Neural cell (in vitro differentiated cells): ENCODE measurements at regions not wholly inside any gene's neighbourhood (a gene's known extent, or its start where the extent isn't known, plus 50 kb on each side); places are given as distances from the start of the nearest gene placed in this dataset.

ENCODE experiments used
- H2AFZ ChIP-seq: fragments of 200-600, 300-800 bp; sonication (generic), shearing (Covaris generic); 2 replicates; pipeline ENCODE4 v1.6.0; 2014; ENCODE audit warnings: low read depth, mild to moderate bottlenecking, antibody characterized with exemption, low read length, moderate library complexity
- H3F3A ChIP-seq: fragments of 200-600 bp; shearing (Covaris generic); 2 replicates; pipeline ENCODE4 v1.6.1; 2016; ENCODE audit warnings: mild to moderate bottlenecking, moderate library complexity, mixed read lengths, antibody characterized with exemption, low read length; ENCODE audit not compliant: insufficient read depth, poor library complexity, severe bottlenecking
- H3K27ac ChIP-seq: fragments of 200-600, 300-800 bp; sonication (generic), shearing (Covaris generic); 2 replicates; pipeline ENCODE4 v1.5.1; 2014; ENCODE audit warnings: mild to moderate bottlenecking, low read length, moderate library complexity
- H3K27me3 ChIP-seq: fragments of 300-800, 200-600 bp; sonication (generic), shearing (Covaris generic); 2 replicates; pipeline ENCODE4 v1.6.0; 2014; ENCODE audit warnings: mild to moderate bottlenecking, low read depth, low read length, moderate library complexity; ENCODE audit not compliant: insufficient read depth
- H3K36me3 ChIP-seq: fragments of 300-800, 200-600 bp; sonication (generic), shearing (Covaris generic); 2 replicates; pipeline ENCODE4 v1.5.1; 2014; ENCODE audit warnings: mild to moderate bottlenecking, antibody characterized with exemption, low read length, moderate library complexity; ENCODE audit not compliant: insufficient read depth
- H3K4me2 ChIP-seq: fragments of 300-800, 200-600 bp; sonication (generic), shearing (Covaris generic); 2 replicates; pipeline ENCODE4 v1.6.0; 2014; ENCODE audit warnings: mild to moderate bottlenecking, low read length
- H3K4me3 ChIP-seq: fragments of 300-800, 200-600 bp; sonication (generic), shearing (Covaris generic); 2 replicates; pipeline ENCODE4 v1.5.1; 2014; ENCODE audit warnings: mild to moderate bottlenecking, low read length, moderate library complexity
- H3K79me2 ChIP-seq: fragments of 200-600 bp; shearing (Covaris generic); replicated peaks from 2 replicates; pipeline ENCODE4 v1.6.0; 2014; ENCODE audit warnings: mild to moderate bottlenecking, low read length, moderate library complexity; ENCODE audit not compliant: insufficient read depth
- H3K9ac ChIP-seq: fragments of 300-800, 200-600 bp; sonication (generic), shearing (Covaris generic); 2 replicates; pipeline ENCODE4 v1.6.1; 2016; ENCODE audit warnings: mild to moderate bottlenecking, low read length, mixed read lengths
- H3K9me2 ChIP-seq: fragments of 200-600 bp; shearing (Covaris generic); 2 replicates; pipeline ENCODE4 v1.6.1; 2016; ENCODE audit warnings: mild to moderate bottlenecking, low read length, mixed read lengths; ENCODE audit not compliant: insufficient read depth
- H3K9me3 ChIP-seq: fragments of 200-600, 300-800 bp; sonication (generic), shearing (Covaris generic); 2 replicates; pipeline ENCODE4 v1.6.1; 2016; ENCODE audit warnings: mild to moderate bottlenecking, mixed run types, low read length, moderate library complexity, mixed read lengths
- H4K20me1 ChIP-seq: fragments of 200-600 bp; shearing (Covaris generic); 2 replicates; pipeline ENCODE4 v1.6.1; 2016; ENCODE audit warnings: mild to moderate bottlenecking, mixed run types; ENCODE audit not compliant: insufficient read depth
- CTCF ChIP-seq: fragments of 450-650 bp; IDR thresholded peaks from 2 replicates; pipeline ENCODE4 v1.5.1; 2014; ENCODE audit warnings: antibody characterized with exemption, mild to moderate bottlenecking, moderate library complexity; ENCODE audit not compliant: poor library complexity, severe bottlenecking
- EP300 ChIP-seq: fragments of 450-650 bp; conservative IDR thresholded peaks from 2 replicates; pipeline ENCODE4 v1.6.1; 2014; ENCODE audit warnings: antibody characterized with exemption, mild to moderate bottlenecking, moderate library complexity; ENCODE audit not compliant: poor library complexity, severe bottlenecking
- EZH2 ChIP-seq: fragments of 200-600, 300-800 bp; shearing (Covaris generic), sonication (generic); IDR thresholded peaks from 2 replicates; pipeline ENCODE4 v1.6.1; 2014; ENCODE audit warnings: antibody characterized with exemption, low read length, borderline replicate concordance, mild to moderate bottlenecking; ENCODE audit not compliant: insufficient read depth, poor library complexity, severe bottlenecking
- MXI1 ChIP-seq: fragments of 450-650 bp; conservative IDR thresholded peaks from 2 replicates; pipeline ENCODE4 v1.6.1; 2014; ENCODE audit warnings: antibody characterized with exemption, mild to moderate bottlenecking; ENCODE audit not compliant: poor library complexity, severe bottlenecking
- POLR2AphosphoS5 ChIP-seq: IDR thresholded peaks from 2 replicates; pipeline ENCODE4 v1.6.1; 2012
- RAD21 ChIP-seq: fragments of 450-650 bp; conservative IDR thresholded peaks from 2 replicates; pipeline ENCODE4 v1.6.1; 2014; ENCODE audit warnings: antibody characterized with exemption, mild to moderate bottlenecking, moderate library complexity
- REST ChIP-seq: IDR thresholded peaks from 2 replicates; pipeline ENCODE4 v1.6.1; 2012; ENCODE audit warnings: borderline replicate concordance
- SMC3 ChIP-seq: fragments of 450-650 bp; conservative IDR thresholded peaks from 2 replicates; pipeline ENCODE4 v1.6.1; 2014; ENCODE audit warnings: antibody characterized with exemption, mild to moderate bottlenecking, moderate library complexity; ENCODE audit not compliant: poor library complexity
- TAF1 ChIP-seq: IDR thresholded peaks from 2 replicates; pipeline ENCODE4 v1.6.1; 2012; ENCODE audit warnings: low read depth

GRCh38 chr21:34219334-34220060, 144.3 kb upstream of the KCNE2 start:
- TF ChIP-seq POLR2AphosphoS5 = no peak
- no peak for TF ChIP-seq REST
- no peak for TF ChIP-seq MXI1
- no peak for TF ChIP-seq EP300
- TF ChIP-seq SMC3 = no peak
- no peak for TF ChIP-seq TAF1
- TF ChIP-seq CTCF = no peak
- TF ChIP-seq EZH2 = no peak
- no peak for TF ChIP-seq RAD21
- H3K27ac ChIP-seq = no peak overlapping the region
- no peaks in the 10 kb centered on the region for H3K79me2 ChIP-seq
- H3K27me3 ChIP-seq = no peaks in the 10 kb centered on the region
- H3F3A ChIP-seq = no peaks in the 10 kb centered on the region
- H3K4me3 ChIP-seq = no peak overlapping the region
- no peaks in the 10 kb centered on the region for H3K36me3 ChIP-seq
- H2AFZ ChIP-seq = no peak overlapping the region
- H3K4me2 ChIP-seq = no peak overlapping the region
- no peaks in the 10 kb centered on the region for H4K20me1 ChIP-seq
- no peak overlapping the region for H3K9ac ChIP-seq
- no peaks in the 10 kb centered on the region for H3K9me3 ChIP-seq
- no peaks in the 10 kb centered on the region for H3K9me2 ChIP-seq

- no peak for TF ChIP-seq SMC3
- no peak for TF ChIP-seq EP300
- no peak for TF ChIP-seq POLR2AphosphoS5
- no peak for TF ChIP-seq REST
- TF ChIP-seq MXI1 = no peak
- TF ChIP-seq RAD21 = no peak
- TF ChIP-seq TAF1 = no peak
- TF ChIP-seq CTCF = no peak
- TF ChIP-seq EZH2 = no peak
- Histone ChIP-seq H3K27ac (no peak overlapping the region), H3K27me3 (no peaks in the 10 kb centered on the region)
Observed at GRCh38 chr21:34220556-34221195, 143.1 kb upstream of the KCNE2 start.

More at GRCh38 chr21:34220556-34221195, 143.1 kb upstream of the KCNE2 start:
- H4K20me1 ChIP-seq = no peaks in the 10 kb centered on the region
- H3K4me3 ChIP-seq = no peak overlapping the region
- no peak overlapping the region for H3K9ac ChIP-seq
- no peaks in the 10 kb centered on the region for H3K36me3 ChIP-seq
- H3K9me3 ChIP-seq = no peaks in the 10 kb centered on the region
- H3K4me2 ChIP-seq = no peak overlapping the region
- H3K79me2 ChIP-seq = no peaks in the 10 kb centered on the region
- no peaks in the 10 kb centered on the region for H3F3A ChIP-seq
- no peaks in the 10 kb centered on the region for H3K9me2 ChIP-seq
- H2AFZ ChIP-seq = no peak overlapping the region
